GM12891 (cell line): ENCODE measurements at regions not wholly inside any gene's neighbourhood (a gene's known extent, or its start where the extent isn't known, plus 50 kb on each side); places are given as distances from the start of the nearest gene placed in this dataset.

Experiments
- PAX5 ChIP-seq: IDR thresholded peaks from 2 replicates; pipeline ENCODE4 v1.6.1; 2011; ENCODE audit warnings: low read length, moderate library complexity, mild to moderate bottlenecking; ENCODE audit not compliant: insufficient read depth, severe bottlenecking
- POLR2A ChIP-seq: IDR thresholded peaks from 2 replicates; pipeline ENCODE4 v1.6.1; 2011; ENCODE audit warnings: low read depth, low read length, control low read depth
- POLR2AphosphoS5 ChIP-seq: IDR thresholded peaks from 2 replicates; pipeline ENCODE4 v1.6.1; 2011; ENCODE audit warnings: low read depth, low read length, control low read depth
- TAF1 ChIP-seq: IDR thresholded peaks from 2 replicates; pipeline ENCODE4 v1.6.1; 2011; ENCODE audit warnings: low read depth, low read length, control low read depth

DNA sequence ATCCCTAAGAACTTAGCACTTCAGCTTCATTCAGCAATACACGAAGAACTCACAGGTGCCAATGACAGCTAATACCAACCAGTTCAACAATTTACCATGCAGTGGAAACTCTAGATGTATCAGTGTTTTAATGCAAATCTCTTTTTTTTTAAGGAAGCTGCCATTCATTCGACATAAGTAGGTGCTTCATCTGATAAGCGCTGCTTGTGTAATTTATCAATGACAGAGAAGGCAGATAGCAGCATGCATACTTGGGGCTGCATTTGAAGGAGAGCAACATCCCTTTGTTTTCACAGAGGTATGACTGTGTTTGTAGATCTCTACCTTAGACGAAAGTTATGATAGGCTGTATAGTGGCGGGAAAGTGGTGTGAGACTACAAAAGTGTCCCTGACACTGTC, 977.1 kb downstream of the AACS start:
- TF ChIP-seq POLR2AphosphoS5 = no peak
- no peak for TF ChIP-seq TAF1
- no peak for TF ChIP-seq POLR2A
- no peak for TF ChIP-seq PAX5
